ENCODE measurements at regions not wholly inside any gene's neighbourhood (a gene's known extent, or its start where the extent isn't known, plus 50 kb on each side); places are given as distances from the start of the nearest gene placed in this dataset.

- Histone ChIP-seq H3K4me1 (ENCODE audit: insufficient read depth, low read length) (no peaks in the 10 kb centered on the region), H3K4me3 (ENCODE audit: low read length) (no peak overlapping the region), H3K27me3 (ENCODE audit: control insufficient read depth in 1 of 2, insufficient read depth in 2 of 2, low read length in 2 of 2) (no peaks in the 10 kb centered on the region), H3K9me3 (ENCODE audit: control insufficient read depth in 1 of 2, insufficient read depth in 1 of 2, low read length in 2 of 2) (no peaks in the 10 kb centered on the region), H3K27ac (ENCODE audit: low read depth in 1 of 2, low read length in 2 of 2) (no peak overlapping the region), H3K36me3 (ENCODE audit: insufficient read depth, low read length) (no peaks in the 10 kb centered on the region)
- Mint-ChIP-seq H3K4me3 (no peak overlapping the region), H3K27ac (no peak overlapping the region), H3K27me3 (no peaks in the 10 kb centered on the region), H3K36me3 (ENCODE audit: low read depth) (no peaks in the 10 kb centered on the region), H3K4me1 (ENCODE audit: low read depth) (no peaks in the 10 kb centered on the region), H3K9me3 (peaks cover 2% of the 10 kb centered on the region)
- no peak for ATAC-seq (ENCODE audit: poor library complexity)
- CTCF ChIA-PET = no interaction called here
- POLR2A ChIA-PET = no interaction called here
- no peak for DNase-seq
- TF ChIP-seq, protein P1, sequence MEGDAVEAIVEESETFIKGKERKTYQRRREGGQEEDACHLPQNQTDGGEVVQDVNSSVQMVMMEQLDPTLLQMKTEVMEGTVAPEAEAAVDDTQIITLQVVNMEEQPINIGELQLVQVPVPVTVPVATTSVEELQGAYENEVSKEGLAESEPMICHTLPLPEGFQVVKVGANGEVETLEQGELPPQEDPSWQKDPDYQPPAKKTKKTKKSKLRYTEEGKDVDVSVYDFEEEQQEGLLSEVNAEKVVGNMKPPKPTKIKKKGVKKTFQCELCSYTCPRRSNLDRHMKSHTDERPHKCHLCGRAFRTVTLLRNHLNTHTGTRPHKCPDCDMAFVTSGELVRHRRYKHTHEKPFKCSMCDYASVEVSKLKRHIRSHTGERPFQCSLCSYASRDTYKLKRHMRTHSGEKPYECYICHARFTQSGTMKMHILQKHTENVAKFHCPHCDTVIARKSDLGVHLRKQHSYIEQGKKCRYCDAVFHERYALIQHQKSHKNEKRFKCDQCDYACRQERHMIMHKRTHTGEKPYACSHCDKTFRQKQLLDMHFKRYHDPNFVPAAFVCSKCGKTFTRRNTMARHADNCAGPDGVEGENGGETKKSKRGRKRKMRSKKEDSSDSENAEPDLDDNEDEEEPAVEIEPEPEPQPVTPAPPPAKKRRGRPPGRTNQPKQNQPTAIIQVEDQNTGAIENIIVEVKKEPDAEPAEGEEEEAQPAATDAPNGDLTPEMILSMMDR (IDR thresholded peaks at IDR 0.05) = no peak
- intact Hi-C loops (cut with DNase I, micrococcal nuclease) = no loop called here
Measured at GRCh38 chr3:95626107-95626506, 1188.3 kb upstream of the EPHA6 start.

DNA sequence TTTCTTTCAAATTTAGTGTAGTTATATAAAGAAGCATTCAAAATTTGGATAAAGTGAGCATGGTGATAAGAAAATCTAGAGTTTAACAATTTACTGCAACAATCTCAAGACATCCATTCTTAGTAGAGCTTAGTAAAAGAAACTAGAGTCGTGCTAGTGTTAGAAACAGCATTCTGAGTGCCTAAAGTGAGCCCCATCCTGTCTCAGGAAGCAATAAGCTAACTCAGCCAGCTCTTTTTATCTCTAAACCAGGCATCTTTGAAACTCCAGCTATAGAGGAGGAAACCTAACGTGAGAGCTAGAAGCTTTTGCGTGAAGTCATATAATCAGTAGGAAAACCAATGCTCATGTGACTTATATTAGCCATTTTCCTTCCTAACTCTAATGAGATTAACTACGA lies 1187.1 kb upstream of the EPHA6 start:
- CTCF ChIA-PET = no interaction called here

DNA sequence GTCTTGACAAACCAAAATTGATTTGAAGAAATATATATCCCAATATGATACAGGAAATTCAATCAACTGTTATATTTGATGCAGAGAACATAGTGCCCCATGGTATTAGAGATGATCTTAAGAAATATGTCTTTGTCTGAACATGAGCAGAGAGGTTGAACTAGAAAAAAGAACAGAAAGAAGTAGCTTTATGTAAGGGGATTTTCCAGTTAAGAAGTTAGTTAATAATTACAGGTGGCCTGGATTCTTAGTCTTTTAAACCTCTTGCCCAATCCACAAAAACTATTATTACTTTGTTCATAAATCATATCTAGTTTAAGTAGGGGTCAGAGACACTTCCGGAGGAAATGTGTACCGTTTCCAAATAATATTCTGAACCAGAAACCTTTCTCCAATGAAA lies 1186.7 kb upstream of the EPHA6 start:
- POLR2A ChIA-PET = no interaction called here

More for the DNA sequence above, 1187.1 kb upstream of the EPHA6 start:
- no peak for DNase-seq
- no peaks in the 10 kb centered on the region for H3K9me3 ChIP-seq (ENCODE audit: control insufficient read depth in 1 of 2, insufficient read depth in 1 of 2, low read length in 2 of 2)
- ATAC-seq (ENCODE audit: poor library complexity) = no peak
- no peaks in the 10 kb centered on the region for H3K27me3 Mint-ChIP-seq
- H3K27ac Mint-ChIP-seq = no peak overlapping the region
- intact Hi-C loops (cut with DNase I, micrococcal nuclease) = no loop called here
- H3K4me1 Mint-ChIP-seq (ENCODE audit: low read depth) = no peaks in the 10 kb centered on the region
- H3K4me3 ChIP-seq (ENCODE audit: low read length) = no peak overlapping the region
- H3K36me3 ChIP-seq (ENCODE audit: insufficient read depth, low read length) = no peaks in the 10 kb centered on the region
- POLR2A ChIA-PET = no interaction called here
- H3K4me1 ChIP-seq (ENCODE audit: insufficient read depth, low read length) = no peaks in the 10 kb centered on the region
- H3K9me3 Mint-ChIP-seq = no peaks in the 10 kb centered on the region
- no peaks in the 10 kb centered on the region for H3K36me3 Mint-ChIP-seq (ENCODE audit: low read depth)
- H3K27ac ChIP-seq (ENCODE audit: low read depth in 1 of 2, low read length in 2 of 2) = no peak overlapping the region
- no peaks in the 10 kb centered on the region for H3K27me3 ChIP-seq (ENCODE audit: control insufficient read depth in 1 of 2, insufficient read depth in 2 of 2, low read length in 2 of 2)
- no peak overlapping the region for H3K4me3 Mint-ChIP-seq
- TF ChIP-seq, protein P1 (IDR thresholded peaks at IDR 0.05) = no peak

More for the DNA sequence above, 1186.7 kb upstream of the EPHA6 start:
- Histone ChIP-seq H3K36me3 (ENCODE audit: insufficient read depth, low read length) (no peaks in the 10 kb centered on the region), H3K4me1 (ENCODE audit: insufficient read depth, low read length) (no peaks in the 10 kb centered on the region), H3K27ac (ENCODE audit: low read depth in 1 of 2, low read length in 2 of 2) (no peak overlapping the region), H3K27me3 (ENCODE audit: control insufficient read depth in 1 of 2, insufficient read depth in 2 of 2, low read length in 2 of 2) (no peaks in the 10 kb centered on the region), H3K9me3 (ENCODE audit: control insufficient read depth in 1 of 2, insufficient read depth in 1 of 2, low read length in 2 of 2) (no peaks in the 10 kb centered on the region), H3K4me3 (ENCODE audit: low read length) (no peak overlapping the region)
- H3K4me3 Mint-ChIP-seq = no peak overlapping the region
- DNase-seq = no peak
- H3K9me3 Mint-ChIP-seq = no peaks in the 10 kb centered on the region
- no peaks in the 10 kb centered on the region for H3K27me3 Mint-ChIP-seq
- H3K27ac Mint-ChIP-seq = no peak overlapping the region
- H3K4me1 Mint-ChIP-seq (ENCODE audit: low read depth) = no peaks in the 10 kb centered on the region
- intact Hi-C loops (cut with DNase I, micrococcal nuclease) = no loop called here
- ATAC-seq (ENCODE audit: poor library complexity) = no peak
- CTCF ChIA-PET = no interaction called here
- no peaks in the 10 kb centered on the region for H3K36me3 Mint-ChIP-seq (ENCODE audit: low read depth)
- TF ChIP-seq, protein P1 (IDR thresholded peaks at IDR 0.05) = no peak
